Endothelial cell of umbilical vein (primary cell): ENCODE measurements at regions not wholly inside any gene's neighbourhood (a gene's known extent, or its start where the extent isn't known, plus 50 kb on each side); places are given as distances from the start of the nearest gene placed in this dataset.

Experiments used
- BruUV-seq: library from RNA; stranded (reverse); fragments of 400-500 nt; replicated peaks from 2 replicates; lab custom pipeline; 2021; lab: Mats Ljungman, UMichigan
- CTCF ChIA-PET: fragments of 300-600, 350-600 bp; sonication (Branson Sonifier 250); formaldehyde crosslinking; loops from one replicate; lab custom pipeline; 2021; ENCODE audit warnings: antibody characterized with exemption, inconsistent platforms; lab: Charles Lee
- POLR2A ChIA-PET: fragments of 300-600, 350-600 bp; sonication (Branson Sonifier 250); formaldehyde crosslinking; loops from one replicate; lab custom pipeline; 2021; ENCODE audit warnings: antibody characterized with exemption, inconsistent platforms; lab: Charles Lee
- DNase-seq: peaks from one replicate; pipeline ENCODE4 v3.0.0-alpha.2; 2011; ENCODE audit warnings: low read depth, low spot score
- FAIRE-seq: peaks from 2 replicates; lab custom pipeline; 2011; peaks lifted over from hg19 to GRCh38; lab: Jason Lieb, UNC
- H2AFZ ChIP-seq: 2 replicates; pipeline ENCODE4 v1.6.0; 2012; ENCODE audit warnings: low read depth, low read length, control low read depth, inconsistent platforms
- H3K27ac ChIP-seq: 2 replicates; pipeline ENCODE4 v1.5.1; 2011; ENCODE audit warnings: low read depth, mild to moderate bottlenecking, control low read depth, low read length, moderate library complexity; ENCODE audit not compliant: insufficient read depth
- H3K27me3 ChIP-seq, 2 experiments: 2 replicates each; pipeline versions ENCODE4 v1.6.0 to v1.6.1; 2011; ENCODE audit warnings: low read length in 2 of 2, mixed read lengths in 1 of 2; ENCODE audit not compliant: control insufficient read depth in 2 of 2, insufficient read depth in 2 of 2
- H3K36me3 ChIP-seq, 2 experiments: 2 replicates in 1 of 2; 3 replicates in 1 of 2; pipeline ENCODE4 v1.5.1; 2011; ENCODE audit warnings: low read length in 2 of 2, mild to moderate bottlenecking in 1 of 2, moderate library complexity in 1 of 2; ENCODE audit not compliant: control insufficient read depth in 2 of 2, insufficient read depth in 2 of 2; ENCODE audit errors: extremely low read depth in 1 of 2
- H3K4me1 ChIP-seq: 3 replicates; pipeline ENCODE4 v1.5.1; 2011; ENCODE audit warnings: mild to moderate bottlenecking, low read length; ENCODE audit not compliant: control insufficient read depth, insufficient read depth; ENCODE audit errors: extremely low read depth
- H3K4me2 ChIP-seq: 2 replicates; pipeline ENCODE4 v1.6.1; 2011; ENCODE audit warnings: low read length, control low read depth, mixed read lengths; ENCODE audit not compliant: insufficient read depth
- H3K4me3 ChIP-seq, 3 experiments: fragments of 200-600 bp in 1 of 3; sonication (generic), shearing (Covaris generic) in 1 of 3; replicated peaks in 1 of 3; 2 replicates each; pipeline ENCODE4 v1.5.1; 2011 to 2016; ENCODE audit warnings: control low read depth in 3 of 3, low read length in 3 of 3, mild to moderate bottlenecking in 2 of 3, inconsistent platforms in 1 of 3, low read depth in 1 of 3, moderate library complexity in 1 of 3; ENCODE audit not compliant: insufficient read depth in 1 of 3
- H3K79me2 ChIP-seq: 2 replicates; pipeline ENCODE4 v1.6.0; 2012; ENCODE audit warnings: low read length, inconsistent platforms; ENCODE audit not compliant: control insufficient read depth, insufficient read depth
- H3K9ac ChIP-seq: replicated peaks from 2 replicates; pipeline ENCODE3; 2011; ENCODE audit warnings: low read length, control low read depth; ENCODE audit not compliant: insufficient read depth; ENCODE audit errors: extremely low read depth
- H3K9me1 ChIP-seq: replicated peaks from 3 replicates; pipeline ENCODE4 v1.6.0; 2011; ENCODE audit warnings: mild to moderate bottlenecking, low read length; ENCODE audit not compliant: control insufficient read depth, insufficient read depth; ENCODE audit errors: extremely low read depth
- H3K9me3 ChIP-seq: replicated peaks from 2 replicates; pipeline ENCODE4 v1.5.1; 2012; ENCODE audit warnings: low read length, inconsistent platforms; ENCODE audit not compliant: control insufficient read depth, insufficient read depth
- H4K20me1 ChIP-seq: replicated peaks from 2 replicates; pipeline ENCODE3; 2011; ENCODE audit warnings: mild to moderate bottlenecking, low read length; ENCODE audit not compliant: control insufficient read depth, insufficient read depth; ENCODE audit errors: extremely low read depth
- CTCF ChIP-seq, 2 donors: IDR thresholded peaks; 1 replicate in 1 of 2; 2 replicates in 1 of 2; pipeline ENCODE4 v1.5.1; 2011; ENCODE audit warnings: low read length in 2 of 2, mild to moderate bottlenecking in 2 of 2, moderate library complexity in 2 of 2, control low read depth in 1 of 2, inconsistent platforms in 1 of 2, low read depth in 1 of 2; ENCODE audit not compliant: insufficient read depth in 1 of 2; ENCODE audit errors: extremely low read depth in 1 of 2
- EZH2 ChIP-seq: IDR thresholded peaks from 2 replicates; pipeline ENCODE4 v1.6.1; 2012; ENCODE audit warnings: borderline replicate concordance, low read depth, mild to moderate bottlenecking, moderate library complexity, low read length, inconsistent platforms; ENCODE audit not compliant: severe bottlenecking
- FOS ChIP-seq: IDR thresholded peaks from 2 replicates; pipeline ENCODE4 v1.6.1; 2011; ENCODE audit warnings: mild to moderate bottlenecking, low read length, moderate library complexity, borderline replicate concordance; ENCODE audit not compliant: insufficient read depth
- GATA2 ChIP-seq: IDR thresholded peaks from 2 replicates; pipeline ENCODE4 v1.7.0; 2011; ENCODE audit warnings: low read depth, mild to moderate bottlenecking, moderate library complexity, mixed read lengths, low read length; ENCODE audit not compliant: insufficient read length, insufficient read depth
- JUN ChIP-seq: IDR thresholded peaks from 2 replicates; pipeline ENCODE4 v1.6.1; 2011; ENCODE audit warnings: borderline replicate concordance, low read depth; ENCODE audit not compliant: insufficient read length, insufficient read depth
- MAX ChIP-seq: IDR thresholded peaks from 2 replicates; pipeline ENCODE4 v1.6.1; 2011; ENCODE audit not compliant: insufficient read depth, insufficient read length
- POLR2A ChIP-seq: IDR thresholded peaks from 2 replicates; pipeline ENCODE4 v1.6.1; 2012; ENCODE audit warnings: low read depth, mild to moderate bottlenecking, control low read depth, low read length
- POLR2AphosphoS5 ChIP-seq: IDR thresholded peaks from 2 replicates; pipeline ENCODE4 v1.6.1; 2012; ENCODE audit warnings: low read depth, mild to moderate bottlenecking, control low read depth, low read length, moderate library complexity; ENCODE audit not compliant: insufficient read depth
- dilution Hi-C: fragments of 300-500 bp; cut with MboI; formaldehyde crosslinking; loops from one replicate; pipeline ENCODE4 v1.15.0; 2019; ENCODE audit warnings: low sequenced_read_pairs; ENCODE audit not compliant: extremely low pct_ligation_motif_present
- intact Hi-C: fragments of 100-400 bp; cut with micrococcal nuclease; formaldehyde crosslinking; loops from one replicate; pipeline ENCODE4 v1.10.0; 2022

GRCh38 chr9:77092536-77092935, 73.1 kb downstream of the FOXB2 start:
- ChIA-PET CTCF (no interaction called here), POLR2A (no interaction called here)
- H3K4me1 ChIP-seq: no peaks in the 10 kb centered on the region
- H3K27ac ChIP-seq: no peak overlapping the region
- H3K4me3 ChIP-seq: no peak overlapping the region
- H2AFZ ChIP-seq: no peak overlapping the region
- no peak overlapping the region for H3K4me2 ChIP-seq
- H3K9me3 ChIP-seq: no peaks in the 10 kb centered on the region
- no peaks in the 10 kb centered on the region for H3K9me1 ChIP-seq
- FAIRE-seq (no peak), DNase-seq (no peak)
- dilution Hi-C loops: no loop called here
- H4K20me1 ChIP-seq: no peaks in the 10 kb centered on the region
- no peaks in the 10 kb centered on the region for H3K36me3 ChIP-seq
- intact Hi-C loops: no loop called here
- no TSS peak for BruUV-seq
- no peak overlapping the region for H3K9ac ChIP-seq
- peaks cover 0 to under 1% of the 10 kb centered on the region in 2 experiments for H3K27me3 ChIP-seq
- no peaks in the 10 kb centered on the region for H3K79me2 ChIP-seq
- TF ChIP-seq MAX (no peak), JUN (no peak), POLR2AphosphoS5 (no peak), CTCF (IDR thresholded peaks at IDR 0.05; ENCODE audit: extremely low read depth in 1 of 2, insufficient read depth in 1 of 2, low read depth in 1 of 2, low read length in 2 of 2) (no peak), FOS (no peak), EZH2 (no peak), GATA2 (no peak), POLR2A (no peak)
